ENCODE measurements at regions not wholly inside any gene's neighbourhood (a gene's known extent, or its start where the extent isn't known, plus 50 kb on each side); places are given as distances from the start of the nearest gene placed in this dataset.

- no peak for TF ChIP-seq ZFX (IDR thresholded peaks at IDR 0.05)
- TF ChIP-seq, protein P1, sequence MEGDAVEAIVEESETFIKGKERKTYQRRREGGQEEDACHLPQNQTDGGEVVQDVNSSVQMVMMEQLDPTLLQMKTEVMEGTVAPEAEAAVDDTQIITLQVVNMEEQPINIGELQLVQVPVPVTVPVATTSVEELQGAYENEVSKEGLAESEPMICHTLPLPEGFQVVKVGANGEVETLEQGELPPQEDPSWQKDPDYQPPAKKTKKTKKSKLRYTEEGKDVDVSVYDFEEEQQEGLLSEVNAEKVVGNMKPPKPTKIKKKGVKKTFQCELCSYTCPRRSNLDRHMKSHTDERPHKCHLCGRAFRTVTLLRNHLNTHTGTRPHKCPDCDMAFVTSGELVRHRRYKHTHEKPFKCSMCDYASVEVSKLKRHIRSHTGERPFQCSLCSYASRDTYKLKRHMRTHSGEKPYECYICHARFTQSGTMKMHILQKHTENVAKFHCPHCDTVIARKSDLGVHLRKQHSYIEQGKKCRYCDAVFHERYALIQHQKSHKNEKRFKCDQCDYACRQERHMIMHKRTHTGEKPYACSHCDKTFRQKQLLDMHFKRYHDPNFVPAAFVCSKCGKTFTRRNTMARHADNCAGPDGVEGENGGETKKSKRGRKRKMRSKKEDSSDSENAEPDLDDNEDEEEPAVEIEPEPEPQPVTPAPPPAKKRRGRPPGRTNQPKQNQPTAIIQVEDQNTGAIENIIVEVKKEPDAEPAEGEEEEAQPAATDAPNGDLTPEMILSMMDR (conservative IDR thresholded peaks at IDR 0.05) = no peak
- no peak overlapping the region for H3K27ac ChIP-seq
Measured at GRCh38 chr2:150028322-150028721, 440.7 kb upstream of the MMADHC start.

- H3K27ac ChIP-seq = no peak overlapping the region
- TF ChIP-seq ZFX (IDR thresholded peaks at IDR 0.05) = no peak
- TF ChIP-seq, protein P1 (conservative IDR thresholded peaks at IDR 0.05) = no peak
Measured at GRCh38 chr2:150027164-150027563, 439.6 kb upstream of the MMADHC start.

DNA sequence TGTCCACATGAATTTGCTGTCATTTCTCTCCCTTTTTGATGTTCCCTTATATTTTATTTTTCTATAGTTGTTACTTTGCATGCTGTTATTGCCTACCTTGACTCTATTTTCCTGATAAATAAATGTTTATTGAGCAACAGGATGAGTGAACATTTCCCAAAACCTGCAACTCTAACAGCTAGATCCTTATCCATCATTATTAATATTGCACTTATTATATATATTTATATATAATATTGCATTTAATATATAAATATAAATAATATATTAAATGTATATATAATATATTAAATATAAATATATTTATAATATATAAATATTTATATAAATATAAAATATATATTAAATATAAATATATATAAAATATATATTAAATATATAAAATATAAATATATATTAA is 436.1 kb upstream of the MMADHC start:
- no peak overlapping the region for H3K27ac ChIP-seq
- TF ChIP-seq, protein P1 (conservative IDR thresholded peaks at IDR 0.05) = no peak
- no peak for TF ChIP-seq ZFX (IDR thresholded peaks at IDR 0.05)

GRCh38 chr2:150023044-150023443 is 435.5 kb upstream of the MMADHC start:
- TF ChIP-seq, protein P1 (conservative IDR thresholded peaks at IDR 0.05) = no peak
- no peak for TF ChIP-seq ZFX (IDR thresholded peaks at IDR 0.05)
- no peak overlapping the region for H3K27ac ChIP-seq

DNA sequence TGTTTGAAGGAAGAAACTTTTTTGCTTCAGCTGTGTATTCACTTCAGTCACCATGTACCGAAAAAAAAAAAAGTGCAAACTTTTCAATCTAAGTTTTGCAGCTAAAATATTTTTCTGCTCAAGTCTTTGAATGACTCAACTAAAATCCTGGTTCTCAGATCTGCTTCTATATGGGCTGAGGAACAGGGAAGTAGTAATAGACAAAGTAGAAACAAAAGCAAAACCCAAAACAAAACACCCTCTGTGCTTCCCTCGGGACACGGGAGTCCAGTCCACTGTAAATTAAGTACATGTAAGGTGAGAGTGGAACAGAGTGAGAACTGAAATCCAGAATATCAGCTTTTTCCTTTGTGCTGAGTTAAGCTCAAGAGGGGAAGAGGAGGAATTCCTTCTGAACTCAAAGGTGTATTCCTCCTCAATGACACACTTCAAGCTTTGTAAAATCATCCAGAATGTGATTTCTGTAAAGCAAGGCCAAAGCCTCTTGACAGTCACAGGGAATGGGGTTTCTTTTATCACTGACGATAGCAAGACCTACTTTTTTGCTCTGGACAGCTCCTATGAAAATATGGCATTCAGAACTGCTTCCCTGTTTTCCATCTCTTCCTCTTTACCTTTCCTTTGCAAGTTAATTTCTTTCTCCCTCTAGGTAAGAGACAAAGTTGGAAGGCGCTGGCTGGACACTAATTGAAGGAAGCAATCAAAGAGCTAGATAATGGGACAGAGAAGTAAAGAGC is 433.5 kb upstream of the MMADHC start:
- TF ChIP-seq, protein P1 (conservative IDR thresholded peaks at IDR 0.05) = no peak
- no peak for TF ChIP-seq ZFX (IDR thresholded peaks at IDR 0.05)
- no peak overlapping the region for H3K27ac ChIP-seq

- H3K27ac ChIP-seq = no peak overlapping the region
- TF ChIP-seq, protein P1 (conservative IDR thresholded peaks at IDR 0.05) = no peak
- no peak for TF ChIP-seq ZFX (IDR thresholded peaks at IDR 0.05)
Measured at GRCh38 chr2:150020221-150020620, 432.6 kb upstream of the MMADHC start.

- TF ChIP-seq ZFX (IDR thresholded peaks at IDR 0.05) = no peak
- TF ChIP-seq, protein P1 (conservative IDR thresholded peaks at IDR 0.05) = no peak
- H3K27ac ChIP-seq = no peak overlapping the region
Measured at GRCh38 chr2:150019063-150019462, 431.5 kb upstream of the MMADHC start.

All from C4-2B (cell line).